GM12878 (cell line): ENCODE measurements at regions not wholly inside any gene's neighbourhood (a gene's known extent, or its start where the extent isn't known, plus 50 kb on each side); places are given as distances from the start of the nearest gene placed in this dataset.

Experiments
- CREM ChIP-seq: IDR thresholded peaks from 2 replicates; pipeline ENCODE4 v1.6.1; 2014; ENCODE audit warnings: antibody characterized with exemption, low read depth
- CTCF ChIP-seq, 3 experiments: IDR thresholded peaks in 2 of 3; conservative IDR thresholded peaks in 1 of 3; 2 replicates each; pipeline ENCODE4 v1.5.1; 2011; ENCODE audit warnings: low read depth in 3 of 3, low read length in 3 of 3, mild to moderate bottlenecking in 3 of 3, control low read depth in 2 of 3, moderate library complexity in 2 of 3, inconsistent platforms in 1 of 3, mixed read lengths in 1 of 3; ENCODE audit not compliant: control insufficient read depth in 2 of 3, insufficient read depth in 1 of 3; ENCODE audit errors: extremely low read depth in 1 of 3
- MYB ChIP-seq: fragments of 150-350 bp; IDR thresholded peaks from 2 replicates; pipeline ENCODE4 v1.6.1; 2014; ENCODE audit warnings: mild to moderate bottlenecking, low read depth, low read length, borderline replicate concordance
- POLR2AphosphoS5 ChIP-seq: IDR thresholded peaks from 2 replicates; pipeline ENCODE4 v1.6.1; 2011; ENCODE audit warnings: mild to moderate bottlenecking, low read length, inconsistent platforms
- SMC3 ChIP-seq: IDR thresholded peaks from 2 replicates; pipeline ENCODE4 v1.6.1; 2011; ENCODE audit warnings: low read length, improper control_type of control experiment, borderline replicate concordance

GRCh38 chr21:35376406-35377135 lies 327.5 kb upstream of the RUNX1 start:
- TF ChIP-seq POLR2AphosphoS5 (no peak), CREM (no peak), CTCF (IDR thresholded peaks at IDR 0.05 in 2 of 3, conservative IDR thresholded peaks at IDR 0.05 in 1 of 3; ENCODE audit: control insufficient read depth in 2 of 3, extremely low read depth in 1 of 3, insufficient read depth in 1 of 3, low read depth in 3 of 3, low read length in 3 of 3) (no peak), SMC3 (no peak), MYB (no peak)
